K562 (cell line): ENCODE measurements at regions not wholly inside any gene's neighbourhood (a gene's known extent, or its start where the extent isn't known, plus 50 kb on each side); places are given as distances from the start of the nearest gene placed in this dataset.

ENCODE experiments used
- ATAC-seq: fragments of 200-7000 bp; cut with Tn5 transposase; 3 replicates; pipeline ENCODE4 v1.9.1; 2020; ENCODE audit warnings: moderate library complexity
- BruUV-seq: library from RNA; stranded (reverse); fragments of 400-500 nt; replicated peaks from 2 replicates; lab custom pipeline; 2021; lab: Mats Ljungman, UMichigan
- CTCF ChIA-PET: fragments of 300-600 bp; formaldehyde crosslinking; extraction: SDS; loops from one replicate; lab custom pipeline; 2021; ENCODE audit warnings: low intra/inter-chr PET ratio; lab: Yijun Ruan, JAX
- POLR2A ChIA-PET: fragments of 300-600, 350-650 bp; sonication (Branson Sonifier 250); formaldehyde crosslinking; extraction: SDS; loops from one replicate; lab custom pipeline; 2021; ENCODE audit warnings: antibody characterized with exemption, inconsistent platforms; lab: Yijun Ruan, JAX
- DNase-seq, 4 experiments: peaks; one replicate each; pipeline versions ENCODE4 v3.0.0 to v3.0.0-alpha.2; 2011 to 2018; ENCODE audit warnings: low spot score in 3 of 4, mixed read lengths in 3 of 4; ENCODE audit errors: extremely low read depth in 1 of 4
- FAIRE-seq: peaks from 2 replicates; lab custom pipeline; 2011; peaks lifted over from hg19 to GRCh38; lab: Jason Lieb, UNC
- H2AFZ ChIP-seq: 2 replicates; pipeline ENCODE4 v1.6.0; 2011; ENCODE audit warnings: low read depth, low read length, control low read depth, inconsistent platforms
- H3K27ac ChIP-seq: fragments of 200-600 bp; 3 replicates; pipeline ENCODE4 v1.8.0; 2011; ENCODE audit warnings: low read depth, mild to moderate bottlenecking, control low read depth, inconsistent platforms, low read length, moderate library complexity, mixed read lengths; ENCODE audit errors: extremely low read depth
- H3K27me3 ChIP-seq, 2 experiments: fragments of 300-600 bp in 1 of 2; 2 replicates in 1 of 2; 3 replicates in 1 of 2; pipeline versions ENCODE4 v1.6.0 to v1.8.0; 2011; ENCODE audit warnings: inconsistent platforms in 2 of 2, low read length in 2 of 2, mild to moderate bottlenecking in 1 of 2, mixed read lengths in 1 of 2, moderate library complexity in 1 of 2; ENCODE audit not compliant: control insufficient read depth in 2 of 2, insufficient read depth in 2 of 2
- H3K36me3 ChIP-seq: fragments of 300-600 bp; 3 replicates; pipeline ENCODE4 v1.8.0; 2011; ENCODE audit warnings: mild to moderate bottlenecking, low read length, inconsistent platforms; ENCODE audit not compliant: control insufficient read depth, insufficient read depth
- H3K4me1 ChIP-seq, 2 experiments: fragments of 200-600 bp in 1 of 2; replicated peaks in 1 of 2; 2 replicates in 1 of 2; 3 replicates in 1 of 2; pipeline versions ENCODE4 v1.5.1 to v1.8.0; 2011; ENCODE audit warnings: inconsistent platforms in 2 of 2, low read length in 2 of 2, mild to moderate bottlenecking in 1 of 2, mixed read lengths in 1 of 2, moderate library complexity in 1 of 2; ENCODE audit not compliant: control insufficient read depth in 2 of 2, insufficient read depth in 2 of 2
- H3K4me2 ChIP-seq: 2 replicates; pipeline ENCODE4 v1.6.1; 2011; ENCODE audit warnings: low read length, control low read depth, inconsistent platforms, mixed read lengths; ENCODE audit not compliant: insufficient read depth
- H3K4me3 ChIP-seq: fragments of 200-600 bp; sonication (generic), shearing (Covaris generic); 2 replicates; pipeline ENCODE4 v1.5.1; 2016; ENCODE audit warnings: control low read depth, inconsistent platforms
- H3K79me2 ChIP-seq: fragments of 200-600 bp; 3 replicates; pipeline ENCODE4 v1.8.0; 2011; ENCODE audit warnings: low read length, inconsistent platforms; ENCODE audit not compliant: control insufficient read depth, insufficient read depth
- H3K9ac ChIP-seq, 2 experiments: 2 replicates each; pipeline versions ENCODE4 v1.6.0 to v1.6.1; 2011; ENCODE audit warnings: low read depth in 2 of 2, low read length in 2 of 2, control low read depth in 1 of 2, inconsistent platforms in 1 of 2, mild to moderate bottlenecking in 1 of 2, mixed read lengths in 1 of 2; ENCODE audit not compliant: insufficient read depth in 1 of 2
- H3K9me1 ChIP-seq: one replicate; pipeline ENCODE4 v1.6.0; 2011; ENCODE audit warnings: inconsistent platforms, mild to moderate bottlenecking, low read length, moderate library complexity; ENCODE audit not compliant: control insufficient read depth, insufficient read depth
- H3K9me3 ChIP-seq: replicated peaks from 2 replicates; pipeline ENCODE4 v1.5.1; 2011; ENCODE audit warnings: low read depth, low read length, inconsistent platforms; ENCODE audit not compliant: control insufficient read depth, insufficient read depth
- H4K20me1 ChIP-seq: replicated peaks from 2 replicates; pipeline ENCODE4 v1.6.1; 2011; ENCODE audit warnings: low read length, inconsistent platforms, mixed read lengths; ENCODE audit not compliant: control insufficient read depth, insufficient read depth
- ASH1L ChIP-seq: fragments of 450-650 bp; IDR thresholded peaks from 2 replicates; pipeline ENCODE4 v1.6.1; 2018; ENCODE audit warnings: borderline replicate concordance, mild to moderate bottlenecking, low read depth; ENCODE audit not compliant: partially characterized antibody
- CBX3 ChIP-seq, 2 experiments: IDR thresholded peaks; 1 replicate in 1 of 2; 2 replicates in 1 of 2; pipeline ENCODE4 v1.6.1; 2012; ENCODE audit warnings: inconsistent platforms in 2 of 2, low read length in 2 of 2, borderline replicate concordance in 1 of 2, control low read depth in 1 of 2
- E2F5 ChIP-seq: sonication (generic); formaldehyde crosslinking; IDR thresholded peaks from 2 replicates; pipeline ENCODE4 v1.8.0; 2022; ENCODE audit warnings: mild to moderate bottlenecking, missing genetic modification reagents
- HDAC8 ChIP-seq: fragments of 450-650 bp; IDR thresholded peaks from 2 replicates; pipeline ENCODE4 v1.6.1; 2016; ENCODE audit warnings: mild to moderate bottlenecking, missing genetic modification characterization, moderate library complexity, missing compliant biosample characterization
- HNRNPUL1 ChIP-seq: fragments of 200-400 bp; formaldehyde crosslinking; IDR thresholded peaks from 2 replicates; pipeline ENCODE4 v1.6.1; 2017; ENCODE audit warnings: low read length
- KAT2B ChIP-seq: IDR thresholded peaks from one replicate; pipeline ENCODE4 v1.6.1; 2012; ENCODE audit warnings: low read depth, mild to moderate bottlenecking, control low read depth, inconsistent platforms, low read length, moderate library complexity
- SNRNP70 ChIP-seq: fragments of 200-400 bp; formaldehyde crosslinking; optimal IDR thresholded peaks from 2 replicates; pipeline ENCODE3; 2017; ENCODE audit warnings: low read depth, low read length
- STAG1 ChIP-seq: sonication (generic); formaldehyde crosslinking; IDR thresholded peaks from 2 replicates; pipeline ENCODE4 v1.5.0; 2020; ENCODE audit warnings: missing genetic modification reagents, borderline replicate concordance
- SUPT5H ChIP-seq: fragments of 450-650 bp; IDR thresholded peaks from 2 replicates; pipeline ENCODE4 v1.6.1; 2016
- THRA ChIP-seq: fragments of 450-650 bp; IDR thresholded peaks from 2 replicates; pipeline ENCODE4 v1.6.1; 2017; ENCODE audit warnings: mild to moderate bottlenecking, moderate library complexity
- ZBTB49 ChIP-seq: sonication (generic); formaldehyde crosslinking; IDR thresholded peaks from 2 replicates; pipeline ENCODE4 v1.8.0; 2022; ENCODE audit warnings: missing genetic modification reagents, mild to moderate bottlenecking, borderline replicate concordance
- ZNF586 ChIP-seq: fragments of 450-650 bp; formaldehyde crosslinking; conservative IDR thresholded peaks from 2 replicates; pipeline ENCODE4 v1.4.0; 2020; ENCODE audit warnings: mild to moderate bottlenecking, moderate library complexity
- WGBS: fragments of 100-300 bp; shearing (Covaris generic); methylation state at CpG from one replicate; pipeline ENCODE4 v1.1.6; 2016; ENCODE audit warnings: low coverage, mixed read lengths; ENCODE audit not compliant: insufficient coverage; ENCODE audit errors: missing lambda C conversion rate; 5-methylcytosine and 5-hydroxymethylcytosine counted together
- in situ Hi-C: fragments of 300-500 bp; cut with MboI; formaldehyde crosslinking; loops from 4 replicates; pipeline ENCODE4 v1.15.0; 2018; ENCODE audit warnings: inconsistent platforms, mixed read lengths
- intact Hi-C: fragments of 100-400 bp; cut with micrococcal nuclease; formaldehyde crosslinking; loops from 2 replicates; pipeline ENCODE4 v1.14.2; 2022

DNA sequence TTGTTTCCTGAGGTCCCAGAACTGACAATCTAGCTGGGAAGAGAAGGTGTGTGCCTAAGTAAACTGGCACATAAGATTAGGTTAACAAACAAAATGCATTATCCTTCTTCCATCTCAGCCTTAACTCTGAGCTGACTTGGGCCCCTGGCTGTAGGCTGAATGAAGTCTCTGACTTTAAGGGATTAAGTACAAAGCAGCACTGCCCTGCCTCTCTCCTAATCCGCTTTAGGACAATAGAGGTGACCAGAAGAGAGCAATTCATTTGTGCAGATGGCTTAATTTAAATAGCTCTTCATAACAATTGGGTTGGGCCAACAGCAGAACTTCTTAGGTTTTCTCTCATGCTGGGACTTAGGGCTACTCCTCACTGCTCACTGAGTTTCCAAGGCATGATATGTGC, 181.6 kb upstream of the SOX14 start:
- Histone ChIP-seq H2AFZ (no peak overlapping the region), H3K36me3 (no peaks in the 10 kb centered on the region), H4K20me1 (no peaks in the 10 kb centered on the region), H3K9me1 (no peaks in the 10 kb centered on the region), H3K4me3 (no peak overlapping the region), H3K79me2 (no peaks in the 10 kb centered on the region), H3K27ac (no peak overlapping the region), H3K4me2 (no peak overlapping the region), H3K9me3 (no peaks in the 10 kb centered on the region), H3K9ac (no peak overlapping the region), H3K4me1 (no peaks in the 10 kb centered on the region), H3K27me3 (no peaks in the 10 kb centered on the region)
- BruUV-seq, result no TSS peak
- ATAC-seq, result no peak
- intact Hi-C loops (no loop called here), in situ Hi-C loops (no loop called here)
- whole genome bisulfite sequencing, result 0% methylated on average over 1 of the region's 1 CpG
- TF ChIP-seq ZNF586 (CRISPR knock-in tag) (no peak), CBX3 (IDR thresholded peaks at IDR 0.05; ENCODE audit: borderline replicate concordance in 1 of 2, low read length in 2 of 2) (no peak), SNRNP70 (no peak), ZBTB49 (CRISPR knock-in tag) (no peak), THRA (no peak), HDAC8 (tag) (no peak), STAG1 (CRISPR knock-in tag) (no peak), KAT2B (no peak), ASH1L (no peak), E2F5 (CRISPR knock-in tag) (no peak), HNRNPUL1 (no peak), SUPT5H (no peak)
- no peak for DNase-seq
- ChIA-PET POLR2A (no interaction called here), CTCF (no interaction called here)
- FAIRE-seq, result no peak
